Gastroesophageal sphincter (tissue), 3 donors: ENCODE measurements at regions not wholly inside any gene's neighbourhood (a gene's known extent, or its start where the extent isn't known, plus 50 kb on each side); places are given as distances from the start of the nearest gene placed in this dataset.

Experiments
- POLR2A ChIP-seq, 2 donors: fragments of 450-650 bp; IDR thresholded peaks; one replicate each; pipeline ENCODE4 v1.6.1; 2017; ENCODE audit warnings: antibody characterized with exemption in 2 of 2, mild to moderate bottlenecking in 2 of 2, moderate library complexity in 1 of 2
- POLR2AphosphoS5 ChIP-seq: sonication (generic); formaldehyde crosslinking; IDR thresholded peaks from one replicate; pipeline ENCODE4 v1.6.1; 2017; ENCODE audit warnings: antibody characterized with exemption
- TF ChIP-seq, protein P1 (sequence below), 4 experiments: fragments of 200-600 bp in 2 of 4; fragments of 450-650 bp in 2 of 4; sonication (generic) in 1 of 4; IDR thresholded peaks; one replicate each; pipeline ENCODE4 v1.5.1; 2017 to 2019; ENCODE audit warnings: antibody characterized with exemption in 4 of 4, mild to moderate bottlenecking in 2 of 4, moderate library complexity in 2 of 4

- TF ChIP-seq, protein P1, sequence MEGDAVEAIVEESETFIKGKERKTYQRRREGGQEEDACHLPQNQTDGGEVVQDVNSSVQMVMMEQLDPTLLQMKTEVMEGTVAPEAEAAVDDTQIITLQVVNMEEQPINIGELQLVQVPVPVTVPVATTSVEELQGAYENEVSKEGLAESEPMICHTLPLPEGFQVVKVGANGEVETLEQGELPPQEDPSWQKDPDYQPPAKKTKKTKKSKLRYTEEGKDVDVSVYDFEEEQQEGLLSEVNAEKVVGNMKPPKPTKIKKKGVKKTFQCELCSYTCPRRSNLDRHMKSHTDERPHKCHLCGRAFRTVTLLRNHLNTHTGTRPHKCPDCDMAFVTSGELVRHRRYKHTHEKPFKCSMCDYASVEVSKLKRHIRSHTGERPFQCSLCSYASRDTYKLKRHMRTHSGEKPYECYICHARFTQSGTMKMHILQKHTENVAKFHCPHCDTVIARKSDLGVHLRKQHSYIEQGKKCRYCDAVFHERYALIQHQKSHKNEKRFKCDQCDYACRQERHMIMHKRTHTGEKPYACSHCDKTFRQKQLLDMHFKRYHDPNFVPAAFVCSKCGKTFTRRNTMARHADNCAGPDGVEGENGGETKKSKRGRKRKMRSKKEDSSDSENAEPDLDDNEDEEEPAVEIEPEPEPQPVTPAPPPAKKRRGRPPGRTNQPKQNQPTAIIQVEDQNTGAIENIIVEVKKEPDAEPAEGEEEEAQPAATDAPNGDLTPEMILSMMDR (IDR thresholded peaks at IDR 0.05) = no peak
- TF ChIP-seq POLR2A (IDR thresholded peaks at IDR 0.05) (no peak), POLR2AphosphoS5 (no peak)
These were observed 349.9 kb upstream of the SLC35B3 start for GRCh38 chr6:8785223-8785622.
